Trophoblast cell (in vitro differentiated cells and primary cell): ENCODE measurements at regions not wholly inside any gene's neighbourhood (a gene's known extent, or its start where the extent isn't known, plus 50 kb on each side); places are given as distances from the start of the nearest gene placed in this dataset.

Experiments used
- DNase-seq, 2 donors: peaks; one replicate each; pipeline ENCODE4 v3.0.0-alpha.2; 2016
- H2AFZ ChIP-seq: 2 replicates; pipeline ENCODE4 v1.6.1; 2013; ENCODE audit warnings: low read length, moderate library complexity, mild to moderate bottlenecking; ENCODE audit not compliant: insufficient read depth, poor library complexity
- H2AK5ac ChIP-seq: 2 replicates; pipeline ENCODE4 v1.6.1; 2013; ENCODE audit warnings: mild to moderate bottlenecking, low read length
- H2BK120ac ChIP-seq: 2 replicates; pipeline ENCODE4 v1.6.1; 2013; ENCODE audit warnings: low read length, mild to moderate bottlenecking, moderate library complexity; ENCODE audit not compliant: insufficient read depth, poor library complexity
- H2BK12ac ChIP-seq: 2 replicates; pipeline ENCODE4 v1.6.1; 2013; ENCODE audit warnings: mild to moderate bottlenecking, low read length, moderate library complexity
- H2BK5ac ChIP-seq: 2 replicates; pipeline ENCODE4 v1.6.1; 2013; ENCODE audit warnings: low read length, low read depth, moderate library complexity, mild to moderate bottlenecking; ENCODE audit not compliant: poor library complexity
- H3K14ac ChIP-seq: 2 replicates; pipeline ENCODE4 v1.6.1; 2013; ENCODE audit warnings: mild to moderate bottlenecking, low read length
- H3K18ac ChIP-seq: 2 replicates; pipeline ENCODE4 v1.6.1; 2013; ENCODE audit warnings: mild to moderate bottlenecking, low read length
- H3K23ac ChIP-seq: 2 replicates; pipeline ENCODE4 v1.6.1; 2013; ENCODE audit warnings: low read length
- H3K27ac ChIP-seq: 2 replicates; pipeline ENCODE4 v1.5.1; 2013; ENCODE audit warnings: low read depth, mild to moderate bottlenecking, inconsistent platforms, low read length, moderate library complexity
- H3K27me3 ChIP-seq: 2 replicates; pipeline ENCODE4 v1.6.1; 2013; ENCODE audit warnings: inconsistent platforms, mild to moderate bottlenecking, low read length, moderate library complexity; ENCODE audit not compliant: insufficient read depth
- H3K36me3 ChIP-seq, 2 experiments: 1 replicate in 1 of 2; 2 replicates in 1 of 2; pipeline ENCODE4 v1.6.1; 2013; ENCODE audit warnings: low read length in 2 of 2, mild to moderate bottlenecking in 2 of 2, moderate library complexity in 1 of 2; ENCODE audit not compliant: insufficient read depth in 2 of 2, control insufficient read depth in 1 of 2
- H3K4ac ChIP-seq: 2 replicates; pipeline ENCODE4 v1.6.1; 2013; ENCODE audit warnings: low read depth, mild to moderate bottlenecking, low read length, moderate library complexity
- H3K4me1 ChIP-seq, 2 experiments: 1 replicate in 1 of 2; 2 replicates in 1 of 2; pipeline ENCODE4 v1.6.1; 2013; ENCODE audit warnings: low read length in 2 of 2, mild to moderate bottlenecking in 2 of 2, moderate library complexity in 1 of 2; ENCODE audit not compliant: insufficient read depth in 2 of 2, control insufficient read depth in 1 of 2
- H3K4me2 ChIP-seq: 2 replicates; pipeline ENCODE4 v1.6.1; 2013; ENCODE audit warnings: inconsistent platforms, mild to moderate bottlenecking, low read length, moderate library complexity
- H3K4me3 ChIP-seq: 2 replicates; pipeline ENCODE4 v1.5.1; 2013; ENCODE audit warnings: mild to moderate bottlenecking, low read depth, low read length, inconsistent platforms
- H3K79me1 ChIP-seq: one replicate; pipeline ENCODE4 v1.6.1; 2013; ENCODE audit warnings: low read length
- H3K79me2 ChIP-seq: 2 replicates; pipeline ENCODE4 v1.6.1; 2013; ENCODE audit warnings: low read length, mild to moderate bottlenecking; ENCODE audit not compliant: control insufficient read depth, insufficient read depth, poor library complexity
- H3K9ac ChIP-seq: 2 replicates; pipeline ENCODE4 v1.6.1; 2013; ENCODE audit warnings: mild to moderate bottlenecking, low read length
- H3K9me3 ChIP-seq: 2 replicates; pipeline ENCODE4 v1.6.1; 2013; ENCODE audit warnings: low read depth, mild to moderate bottlenecking, control low read depth, inconsistent platforms, low read length; ENCODE audit not compliant: insufficient read depth
- H4K12ac ChIP-seq: 2 replicates; pipeline ENCODE4 v1.6.1; 2013; ENCODE audit warnings: low read depth, mild to moderate bottlenecking, low read length, moderate library complexity
- H4K8ac ChIP-seq: 2 replicates; pipeline ENCODE4 v1.6.1; 2013; ENCODE audit warnings: low read depth, mild to moderate bottlenecking, low read length, moderate library complexity
- H4K91ac ChIP-seq: one replicate; pipeline ENCODE4 v1.6.1; 2013; ENCODE audit warnings: low read depth, mild to moderate bottlenecking, low read length, moderate library complexity
- WGBS: extraction: QIAGEN DNeasy Blood & Tissue Kit; methylation state at CpG from one replicate; pipeline ENCODE4 v1.1.7; 2013; ENCODE audit warnings: missing lambda C conversion rate; ENCODE audit not compliant: insufficient read length, insufficient coverage; ENCODE audit errors: extremely low coverage; 5-methylcytosine and 5-hydroxymethylcytosine counted together

DNA sequence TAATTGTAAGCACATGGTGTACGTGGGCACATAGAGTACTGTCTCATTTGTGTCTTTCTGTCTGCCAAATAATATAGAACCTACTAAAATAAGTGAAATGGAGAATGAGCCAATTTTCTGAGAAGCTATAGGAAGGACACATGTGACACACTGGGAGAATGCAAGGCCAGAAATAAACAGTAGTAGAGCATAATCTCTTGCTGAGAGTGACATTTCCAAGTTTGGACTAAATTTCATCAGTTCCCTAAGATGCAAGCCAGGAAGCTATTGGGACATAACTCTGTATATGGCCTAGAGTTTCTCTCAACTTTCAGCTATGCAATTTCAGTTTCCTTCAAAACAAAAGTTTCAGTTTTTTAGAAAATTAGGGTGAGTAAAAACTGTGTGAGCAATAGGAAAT is 638.7 kb downstream of the PCDH18 start:
- Histone ChIP-seq H3K79me1 (no peaks in the 10 kb centered on the region), H4K8ac (no peak overlapping the region), H2BK5ac (no peak overlapping the region), H4K12ac (no peak overlapping the region), H3K18ac (no peak overlapping the region), H3K79me2 (no peaks in the 10 kb centered on the region), H3K9me3 (no peaks in the 10 kb centered on the region), H3K4ac (no peak overlapping the region), H3K4me3 (no peak overlapping the region), H4K91ac (no peak overlapping the region), H3K27me3 (no peaks in the 10 kb centered on the region), H2BK120ac (no peak overlapping the region), H2AK5ac (no peak overlapping the region), H3K27ac (no peak overlapping the region), H3K23ac (no peak overlapping the region), H3K36me3 (no peaks in the 10 kb centered on the region), H3K9ac (no peak overlapping the region), H3K4me2 (no peak overlapping the region), H3K14ac (no peak overlapping the region), H2BK12ac (no peak overlapping the region), H2AFZ (no peak overlapping the region), H3K4me1 (no peaks in the 10 kb centered on the region)
- no peak for DNase-seq
- WGBS: no CpG with 5 or more reads among the region's 1 CpG

DNA sequence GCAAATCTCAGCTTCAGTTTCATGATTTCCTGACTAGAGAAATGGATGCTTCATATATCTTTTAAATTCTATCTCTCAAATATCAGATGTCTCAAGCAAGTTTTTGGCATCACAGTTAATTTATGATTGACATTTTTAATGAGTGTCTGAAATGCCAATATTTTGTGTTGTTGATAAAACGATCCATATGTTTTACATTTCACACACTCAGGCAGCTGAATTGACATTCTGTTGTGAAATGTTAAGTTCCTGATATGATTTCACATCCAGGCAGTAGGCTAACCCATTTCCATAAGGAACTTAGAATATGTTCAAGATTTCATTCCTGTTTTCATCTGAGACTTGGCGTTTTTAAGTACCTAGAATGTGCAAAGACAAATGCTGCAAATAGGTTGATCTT is 650.6 kb downstream of the PCDH18 start:
- Histone ChIP-seq H3K14ac (no peak overlapping the region), H3K18ac (no peak overlapping the region), H3K27me3 (no peaks in the 10 kb centered on the region), H3K79me1 (no peaks in the 10 kb centered on the region), H3K23ac (no peak overlapping the region), H2BK120ac (no peak overlapping the region), H2AK5ac (no peak overlapping the region), H4K91ac (no peak overlapping the region), H3K79me2 (no peaks in the 10 kb centered on the region), H3K27ac (no peak overlapping the region), H3K4me2 (no peak overlapping the region), H3K4me3 (no peak overlapping the region), H2BK12ac (no peak overlapping the region), H3K4ac (no peak overlapping the region), H4K8ac (no peak overlapping the region), H4K12ac (no peak overlapping the region), H3K4me1 (no peaks in the 10 kb centered on the region), H3K9me3 (no peaks in the 10 kb centered on the region), H2BK5ac (no peak overlapping the region), H3K36me3 (no peaks in the 10 kb centered on the region), H2AFZ (no peak overlapping the region), H3K9ac (no peak overlapping the region)
- WGBS: no CpG with 5 or more reads among the region's 2 CpGs
- peak in 1 of 2 donors; percentile 19 for DNase-seq

DNA sequence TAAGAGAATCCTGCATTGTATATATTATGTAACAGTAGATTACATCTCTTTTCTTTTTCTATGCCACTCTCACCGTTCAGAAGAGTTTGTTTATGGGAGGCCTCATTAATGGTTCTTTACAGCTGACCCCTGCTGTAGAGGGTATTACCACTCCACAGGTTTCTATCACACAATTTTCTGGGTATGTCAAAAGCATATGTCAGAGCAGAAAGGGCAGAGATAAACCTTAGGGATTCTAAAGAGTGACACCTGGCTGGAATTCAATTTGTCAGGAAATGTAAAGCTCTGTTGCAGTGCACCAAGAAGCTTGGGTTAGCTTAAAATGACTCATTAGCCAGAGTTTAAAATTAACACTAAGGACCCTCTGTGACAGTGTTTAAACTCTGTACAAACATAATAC is 658.7 kb downstream of the PCDH18 start:
- Histone ChIP-seq H3K23ac (no peak overlapping the region), H3K36me3 (no peaks in the 10 kb centered on the region), H2BK5ac (no peak overlapping the region), H2AK5ac (no peak overlapping the region), H3K14ac (no peak overlapping the region), H3K18ac (no peak overlapping the region), H2BK120ac (no peak overlapping the region), H4K8ac (no peak overlapping the region), H4K12ac (no peak overlapping the region), H3K79me1 (no peaks in the 10 kb centered on the region), H2BK12ac (no peak overlapping the region), H3K4me3 (no peak overlapping the region), H3K9me3 (no peaks in the 10 kb centered on the region), H3K4ac (no peak overlapping the region), H2AFZ (no peak overlapping the region), H3K4me2 (no peak overlapping the region), H3K27me3 (no peaks in the 10 kb centered on the region), H3K9ac (no peak overlapping the region), H3K27ac (no peak overlapping the region), H4K91ac (no peak overlapping the region), H3K79me2 (no peaks in the 10 kb centered on the region), H3K4me1 (no peaks in the 10 kb centered on the region)
- WGBS: no CpG with 5 or more reads among the region's 1 CpG
- no peak for DNase-seq

DNA sequence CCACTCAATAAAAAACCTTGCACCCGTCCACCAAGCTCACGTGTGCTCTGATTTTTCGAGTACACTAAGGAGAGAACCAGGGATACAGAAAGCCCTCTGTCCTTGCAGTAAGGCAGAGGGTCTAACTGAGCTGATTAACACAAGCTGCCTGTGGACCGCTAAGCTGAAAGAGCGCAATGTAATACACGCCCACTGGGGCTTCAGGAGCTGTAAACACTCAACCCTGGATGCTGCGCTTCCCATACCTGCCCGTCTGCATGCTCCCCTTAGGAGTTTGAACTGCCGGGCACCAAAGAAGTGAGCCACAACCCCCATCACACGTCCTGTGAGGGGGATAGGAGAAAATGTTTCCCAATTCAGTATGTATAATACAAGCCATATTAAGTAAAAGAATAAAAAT is 664.8 kb downstream of the PCDH18 start:
- WGBS: no CpG with 5 or more reads among the region's 10 CpGs
- H3K23ac ChIP-seq: no peak overlapping the region
- H4K12ac ChIP-seq: no peak overlapping the region
- no peak overlapping the region for H3K18ac ChIP-seq
- no peaks in the 10 kb centered on the region for H3K9me3 ChIP-seq
- H3K4me2 ChIP-seq: no peak overlapping the region
- no peak overlapping the region for H4K8ac ChIP-seq
- no peak overlapping the region for H3K14ac ChIP-seq
- no peak overlapping the region for H3K4ac ChIP-seq
- no peak overlapping the region for H4K91ac ChIP-seq
- H2BK12ac ChIP-seq: no peak overlapping the region
- DNase-seq: no peak
- no peaks in the 10 kb centered on the region for H3K36me3 ChIP-seq
- H3K4me3 ChIP-seq: no peak overlapping the region
- no peaks in the 10 kb centered on the region for H3K79me2 ChIP-seq
- H3K4me1 ChIP-seq: no peaks in the 10 kb centered on the region
- no peaks in the 10 kb centered on the region for H3K79me1 ChIP-seq
- no peak overlapping the region for H3K27ac ChIP-seq
- no peak overlapping the region for H3K9ac ChIP-seq
- no peaks in the 10 kb centered on the region for H3K27me3 ChIP-seq
- H2BK120ac ChIP-seq: no peak overlapping the region
- H2BK5ac ChIP-seq: no peak overlapping the region
- H2AK5ac ChIP-seq: no peak overlapping the region
- H2AFZ ChIP-seq: no peak overlapping the region
